Ascending aorta (tissue), 2 donors: ENCODE measurements at regions not wholly inside any gene's neighbourhood (a gene's known extent, or its start where the extent isn't known, plus 50 kb on each side); places are given as distances from the start of the nearest gene placed in this dataset.

ENCODE experiments used
- DNase-seq, 2 donors: peaks; one replicate each; pipeline ENCODE4 v3.0.0-alpha.2; 2019; ENCODE audit warnings: low spot score in 2 of 2
- H3K27ac ChIP-seq, 2 donors: fragments of 200-600 bp; sonication (generic); one replicate each; pipeline ENCODE4 v1.5.1; 2016 to 2017; ENCODE audit warnings: mild to moderate bottlenecking in 1 of 2
- H3K27me3 ChIP-seq: fragments of 200-600 bp; sonication (generic); one replicate; pipeline ENCODE4 v1.5.1; 2017
- H3K36me3 ChIP-seq, 2 donors: fragments of 200-600 bp; sonication (generic); one replicate each; pipeline ENCODE4 v1.5.1; 2016
- H3K4me1 ChIP-seq, 2 donors: fragments of 200-600 bp; sonication (generic); one replicate each; pipeline ENCODE4 v1.5.1; 2016 to 2017; ENCODE audit warnings: mild to moderate bottlenecking in 1 of 2
- H3K4me3 ChIP-seq, 2 donors: fragments of 200-600 bp; sonication (generic); one replicate each; pipeline ENCODE4 v1.5.1; 2016 to 2017; ENCODE audit warnings: mild to moderate bottlenecking in 1 of 2
- H3K9me3 ChIP-seq, 2 donors: fragments of 200-600 bp; sonication (generic); one replicate each; pipeline ENCODE4 v1.5.1; 2016
- intact Hi-C: fragments of 100-400 bp; cut with DNase I; formaldehyde crosslinking; loops from one replicate; pipeline ENCODE4 v1.15.1; 2023
- TF ChIP-seq, protein P1 (sequence below), 3 experiments: fragments of 200-600 bp in 2 of 3; fragments of 450-650 bp in 1 of 3; sonication (generic) in 2 of 3; IDR thresholded peaks; one replicate each; pipeline ENCODE4 v1.5.1; 2016 to 2019; ENCODE audit warnings: antibody characterized with exemption in 3 of 3, mild to moderate bottlenecking in 1 of 3, moderate library complexity in 1 of 3

DNA sequence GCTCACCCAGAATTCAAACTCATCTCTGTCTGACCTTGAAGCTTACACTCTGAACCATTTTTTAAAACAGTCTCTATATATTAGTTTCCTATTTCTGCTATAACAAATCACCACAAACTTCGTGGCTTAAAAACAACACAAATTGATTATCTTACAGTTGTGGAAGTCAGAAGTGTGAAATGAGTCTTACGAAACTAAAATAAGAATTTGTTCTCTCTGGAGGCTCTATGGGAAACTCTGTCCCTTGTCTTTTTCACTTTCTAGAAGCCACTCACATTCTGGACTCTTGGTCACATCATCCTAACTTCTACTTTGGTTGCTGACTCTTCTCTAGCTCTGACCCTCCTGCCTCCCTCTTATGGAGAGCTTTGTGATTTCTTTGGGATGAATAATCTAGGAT is 429.3 kb upstream of the THBS1 start:
- intact Hi-C loops: no loop called here
- no peaks in the 10 kb centered on the region for H3K36me3 ChIP-seq

DNA sequence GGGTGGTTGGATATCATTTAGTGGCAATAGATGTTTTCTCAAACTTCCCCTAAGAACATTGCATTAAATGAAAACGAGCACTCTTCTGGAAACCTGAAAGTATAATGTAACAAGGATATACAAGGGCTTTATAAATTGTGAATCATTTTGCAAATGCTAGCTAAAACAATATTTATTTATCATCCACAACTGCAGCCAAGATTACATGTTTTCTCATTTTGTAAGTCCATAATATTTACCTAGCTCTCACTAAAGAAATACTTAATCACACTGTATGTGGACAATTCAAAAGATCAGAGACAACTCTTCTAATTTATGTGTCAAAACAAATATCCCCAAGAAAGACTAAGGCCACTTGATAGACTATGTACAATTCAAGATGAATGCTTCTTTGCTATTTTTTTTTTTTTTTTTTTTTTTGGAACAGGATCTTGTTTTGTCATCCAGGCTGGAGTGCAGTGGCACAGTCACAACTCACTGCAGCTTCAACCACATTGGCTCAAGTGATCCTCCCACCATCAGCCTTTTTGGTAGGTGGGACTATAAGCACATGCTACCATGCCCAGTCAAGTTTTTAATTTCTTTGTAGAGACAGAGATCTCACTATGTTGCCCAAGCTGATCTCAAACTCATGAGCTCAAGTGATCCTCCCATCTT is 427.7 kb upstream of the THBS1 start:
- intact Hi-C loops: no loop called here
- Histone ChIP-seq H3K27me3 (no peaks in the 10 kb centered on the region), H3K4me3 (no peak overlapping the region), H3K36me3 (no peaks in the 10 kb centered on the region), H3K9me3 (no peaks in the 10 kb centered on the region), H3K4me1 (no peaks in the 10 kb centered on the region), H3K27ac (no peak overlapping the region)
- TF ChIP-seq, protein P1, sequence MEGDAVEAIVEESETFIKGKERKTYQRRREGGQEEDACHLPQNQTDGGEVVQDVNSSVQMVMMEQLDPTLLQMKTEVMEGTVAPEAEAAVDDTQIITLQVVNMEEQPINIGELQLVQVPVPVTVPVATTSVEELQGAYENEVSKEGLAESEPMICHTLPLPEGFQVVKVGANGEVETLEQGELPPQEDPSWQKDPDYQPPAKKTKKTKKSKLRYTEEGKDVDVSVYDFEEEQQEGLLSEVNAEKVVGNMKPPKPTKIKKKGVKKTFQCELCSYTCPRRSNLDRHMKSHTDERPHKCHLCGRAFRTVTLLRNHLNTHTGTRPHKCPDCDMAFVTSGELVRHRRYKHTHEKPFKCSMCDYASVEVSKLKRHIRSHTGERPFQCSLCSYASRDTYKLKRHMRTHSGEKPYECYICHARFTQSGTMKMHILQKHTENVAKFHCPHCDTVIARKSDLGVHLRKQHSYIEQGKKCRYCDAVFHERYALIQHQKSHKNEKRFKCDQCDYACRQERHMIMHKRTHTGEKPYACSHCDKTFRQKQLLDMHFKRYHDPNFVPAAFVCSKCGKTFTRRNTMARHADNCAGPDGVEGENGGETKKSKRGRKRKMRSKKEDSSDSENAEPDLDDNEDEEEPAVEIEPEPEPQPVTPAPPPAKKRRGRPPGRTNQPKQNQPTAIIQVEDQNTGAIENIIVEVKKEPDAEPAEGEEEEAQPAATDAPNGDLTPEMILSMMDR (IDR thresholded peaks at IDR 0.05): no peak
- DNase-seq: no peak

More for the DNA sequence above, 429.3 kb upstream of the THBS1 start:
- DNase-seq: no peak
- H3K27me3 ChIP-seq: no peaks in the 10 kb centered on the region
- TF ChIP-seq, protein P1 (IDR thresholded peaks at IDR 0.05): no peak
- H3K4me1 ChIP-seq: no peaks in the 10 kb centered on the region
- H3K9me3 ChIP-seq: no peaks in the 10 kb centered on the region
- H3K4me3 ChIP-seq: no peak overlapping the region
- H3K27ac ChIP-seq: no peak overlapping the region

DNA sequence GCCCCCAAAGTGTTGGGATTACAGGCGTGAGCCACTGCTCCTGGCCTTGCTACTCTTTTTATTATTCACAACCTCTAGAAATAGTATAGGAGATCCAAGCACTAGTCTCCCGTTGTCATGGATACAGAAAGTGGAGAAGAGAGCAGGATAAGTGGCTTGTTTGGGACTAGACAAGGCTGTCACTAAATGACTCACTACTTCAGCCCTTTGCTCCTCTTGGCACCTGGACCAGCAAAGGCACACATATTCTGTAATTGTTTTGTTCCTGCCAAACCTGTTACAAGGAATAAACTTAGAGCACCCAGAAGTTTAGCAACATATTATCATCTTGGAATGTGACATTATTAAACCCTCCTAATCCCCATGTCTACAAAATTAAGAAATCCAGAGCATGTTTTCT is 427.2 kb upstream of the THBS1 start:
- TF ChIP-seq, protein P1 (IDR thresholded peaks at IDR 0.05): no peak
- Histone ChIP-seq H3K36me3 (no peaks in the 10 kb centered on the region), H3K4me3 (no peak overlapping the region), H3K27ac (no peak overlapping the region), H3K4me1 (no peaks in the 10 kb centered on the region), H3K9me3 (no peaks in the 10 kb centered on the region), H3K27me3 (no peaks in the 10 kb centered on the region)
- intact Hi-C loops: no loop called here
- DNase-seq: no peak

DNA sequence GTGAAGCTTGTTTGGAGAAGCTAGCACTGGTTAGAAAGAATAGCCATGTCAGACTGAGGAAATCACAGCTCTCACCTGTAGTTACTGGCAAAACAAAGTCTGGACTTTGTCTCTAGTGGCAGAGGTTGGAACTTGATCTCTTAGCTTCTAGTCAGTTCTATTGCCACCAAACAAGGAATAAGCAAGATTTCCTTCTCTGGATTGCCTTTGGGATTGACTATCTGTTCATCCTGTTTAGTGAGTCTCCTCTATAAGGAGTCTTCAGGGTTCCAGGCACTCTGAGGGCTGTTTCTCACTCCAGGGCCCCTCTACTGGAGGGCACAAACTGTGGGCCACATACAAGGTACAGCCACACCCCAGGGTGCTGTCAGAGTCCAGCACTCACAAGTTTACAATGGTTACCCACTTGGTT is 426.6 kb upstream of the THBS1 start:
- Histone ChIP-seq H3K4me3 (no peak overlapping the region), H3K27ac (no peak overlapping the region), H3K36me3 (no peaks in the 10 kb centered on the region), H3K4me1 (no peaks in the 10 kb centered on the region), H3K27me3 (no peaks in the 10 kb centered on the region), H3K9me3 (no peaks in the 10 kb centered on the region)
- no peak for DNase-seq
- TF ChIP-seq, protein P1 (IDR thresholded peaks at IDR 0.05): no peak
- intact Hi-C loops: no loop called here

DNA sequence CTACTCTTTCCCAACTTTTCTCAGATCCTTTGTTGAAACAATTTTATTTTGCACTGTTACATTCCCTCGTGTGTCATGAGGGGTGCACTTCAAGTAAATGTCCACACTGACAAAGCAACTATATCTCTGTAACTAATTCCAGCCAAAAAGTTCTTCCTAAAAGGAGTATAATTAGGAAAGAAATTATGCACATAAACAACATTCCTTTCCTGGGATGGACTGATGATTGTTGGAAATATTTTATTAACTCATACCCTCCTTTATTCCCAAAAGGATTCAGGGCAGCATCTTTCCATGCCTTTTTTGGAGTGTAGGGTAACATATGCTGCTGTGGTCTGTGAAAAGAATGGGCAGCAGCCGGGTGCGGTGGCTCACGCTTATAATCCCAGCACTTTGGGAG is 426.1 kb upstream of the THBS1 start:
- no peaks in the 10 kb centered on the region for H3K36me3 ChIP-seq
- no peaks in the 10 kb centered on the region for H3K27me3 ChIP-seq
- TF ChIP-seq, protein P1 (IDR thresholded peaks at IDR 0.05): no peak
- no peak overlapping the region for H3K4me3 ChIP-seq
- DNase-seq: no peak
- intact Hi-C loops: no loop called here
- no peaks in the 10 kb centered on the region for H3K9me3 ChIP-seq
- no peak overlapping the region for H3K27ac ChIP-seq
- no peaks in the 10 kb centered on the region for H3K4me1 ChIP-seq

DNA sequence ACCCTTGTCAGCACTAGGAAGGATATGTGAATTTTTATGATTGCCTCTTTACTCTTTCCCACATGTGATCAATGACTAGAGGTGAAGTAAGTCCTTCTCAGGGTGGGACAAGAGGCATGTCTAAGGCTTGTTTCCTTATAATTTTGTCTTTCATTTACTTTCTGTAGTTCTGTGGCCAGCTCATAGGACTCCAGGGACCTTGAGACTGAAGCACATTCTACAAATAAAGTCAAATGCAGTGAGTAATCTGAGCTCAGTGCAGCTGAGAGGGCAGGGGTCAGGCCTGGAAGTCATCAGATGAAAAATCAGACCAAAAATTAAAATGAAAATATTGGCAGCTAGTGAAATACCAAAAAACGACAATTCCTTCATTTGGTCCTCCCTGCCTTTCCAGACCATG is 424.7 kb upstream of the THBS1 start:
- TF ChIP-seq, protein P1 (IDR thresholded peaks at IDR 0.05): no peak

More for the DNA sequence above, 424.7 kb upstream of the THBS1 start:
- Histone ChIP-seq H3K27me3 (no peaks in the 10 kb centered on the region), H3K9me3 (no peaks in the 10 kb centered on the region), H3K36me3 (no peaks in the 10 kb centered on the region), H3K4me3 (no peak overlapping the region), H3K4me1 (no peaks in the 10 kb centered on the region), H3K27ac (peak overlapping the region in 1 of 2 donors; percentile 12)
- no peak for DNase-seq
- intact Hi-C loops: no loop called here
